Skeletal muscle tissue (tissue), 3 donors: ENCODE measurements at regions not wholly inside any gene's neighbourhood (a gene's known extent, or its start where the extent isn't known, plus 50 kb on each side); places are given as distances from the start of the nearest gene placed in this dataset.

ENCODE experiments used
- H3K27ac ChIP-seq: one replicate; pipeline ENCODE4 v1.7.0; 2013; ENCODE audit warnings: mild to moderate bottlenecking, low read depth, low read length, inconsistent platforms
- H3K27me3 ChIP-seq, 3 donors: one replicate each; pipeline ENCODE4 v1.7.0; 2013; ENCODE audit warnings: low read length in 3 of 3; ENCODE audit not compliant: control insufficient read depth in 3 of 3, insufficient read depth in 3 of 3
- H3K36me3 ChIP-seq, 3 donors: one replicate each; pipeline ENCODE4 v1.7.0; 2013; ENCODE audit warnings: low read length in 3 of 3; ENCODE audit not compliant: control insufficient read depth in 3 of 3, insufficient read depth in 3 of 3
- H3K4me1 ChIP-seq, 3 donors: one replicate each; pipeline ENCODE4 v1.7.0; 2013; ENCODE audit warnings: low read length in 3 of 3, mild to moderate bottlenecking in 3 of 3; ENCODE audit not compliant: control insufficient read depth in 3 of 3, insufficient read depth in 3 of 3
- H3K4me3 ChIP-seq, 3 donors: one replicate each; pipeline ENCODE4 v1.7.0; 2013; ENCODE audit warnings: low read length in 3 of 3
- H3K9ac ChIP-seq, 3 donors: one replicate each; pipeline ENCODE4 v1.7.0; 2013; ENCODE audit warnings: low read length in 3 of 3, mild to moderate bottlenecking in 3 of 3, moderate library complexity in 2 of 3, low read depth in 1 of 3
- H3K9me3 ChIP-seq, 3 donors: one replicate each; pipeline ENCODE4 v1.7.0; 2013; ENCODE audit warnings: low read length in 3 of 3; ENCODE audit not compliant: control insufficient read depth in 3 of 3
- donor health status: Osteomylitis.

GRCh38 chr9:88235615-88236014 lies 97.3 kb upstream of the SPATA31C2 start:
- Histone ChIP-seq H3K9me3 (peaks cover 0 to 3% (median 0%) of the 10 kb centered on the region in 3 donors), H3K36me3 (no peaks in the 10 kb centered on the region), H3K27me3 (no peaks in the 10 kb centered on the region), H3K4me3 (no peak overlapping the region), H3K9ac (no peak overlapping the region), H3K27ac (no peak overlapping the region), H3K4me1 (peaks cover 0 to 13% (median 7%) of the 10 kb centered on the region in 3 donors)

DNA sequence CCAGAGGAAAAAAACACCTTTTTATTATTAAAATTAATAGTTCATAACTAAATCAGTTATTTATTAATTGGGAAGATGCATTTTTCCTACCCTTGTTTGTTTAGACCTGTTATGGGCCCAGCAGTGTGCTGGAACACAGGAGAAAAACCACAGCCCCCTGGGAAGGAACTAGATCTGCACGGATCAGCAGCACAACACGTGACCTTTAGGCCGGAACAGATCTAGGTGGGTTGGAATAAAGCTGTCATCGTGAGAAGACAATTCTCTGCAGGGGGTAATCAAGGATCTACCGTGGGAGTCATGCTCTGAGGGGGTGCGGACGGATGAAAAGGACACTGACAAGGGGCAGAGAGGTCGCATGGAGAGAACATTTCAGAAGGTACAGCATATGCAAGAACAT lies 95.8 kb upstream of the SPATA31C2 start:
- no peak overlapping the region for H3K9ac ChIP-seq
- H3K4me3 ChIP-seq: no peak overlapping the region
- peaks cover 0 to 3% (median 0%) of the 10 kb centered on the region in 3 donors for H3K9me3 ChIP-seq
- H3K27ac ChIP-seq: no peak overlapping the region
- H3K4me1 ChIP-seq: peaks cover 0 to 13% (median 7%) of the 10 kb centered on the region in 3 donors
- no peaks in the 10 kb centered on the region for H3K36me3 ChIP-seq
- H3K27me3 ChIP-seq: no peaks in the 10 kb centered on the region

- no peak overlapping the region for H3K9ac ChIP-seq
- peaks cover 0 to 3% (median 0%) of the 10 kb centered on the region in 3 donors for H3K9me3 ChIP-seq
- peaks cover 0 to 13% (median 7%) of the 10 kb centered on the region in 3 donors for H3K4me1 ChIP-seq
- no peaks in the 10 kb centered on the region for H3K27me3 ChIP-seq
- H3K36me3 ChIP-seq: no peaks in the 10 kb centered on the region
- no peak overlapping the region for H3K27ac ChIP-seq
- no peak overlapping the region for H3K4me3 ChIP-seq
Measured at GRCh38 chr9:88233091-88233490, 94.8 kb upstream of the SPATA31C2 start.

DNA sequence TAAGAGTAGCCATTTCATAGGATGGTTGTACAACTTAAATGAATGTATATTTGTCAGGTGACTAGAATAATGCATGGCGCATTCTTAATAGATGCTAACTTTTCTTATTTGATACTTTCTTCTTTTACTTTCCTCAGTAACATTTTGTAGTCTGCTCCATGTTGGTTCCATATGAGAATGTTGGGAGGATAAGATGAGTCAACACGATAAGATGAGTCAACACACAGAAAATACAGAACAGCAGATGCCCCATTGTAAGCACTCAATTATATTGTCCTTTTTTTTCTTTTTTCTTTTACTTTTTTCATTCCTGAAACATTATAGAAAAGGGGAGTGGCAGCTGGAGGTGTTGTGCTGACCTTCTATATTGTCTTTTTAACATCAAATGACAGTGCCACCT lies 92.3 kb upstream of the SPATA31C2 start:
- no peak overlapping the region for H3K9ac ChIP-seq
- H3K36me3 ChIP-seq: no peaks in the 10 kb centered on the region

DNA sequence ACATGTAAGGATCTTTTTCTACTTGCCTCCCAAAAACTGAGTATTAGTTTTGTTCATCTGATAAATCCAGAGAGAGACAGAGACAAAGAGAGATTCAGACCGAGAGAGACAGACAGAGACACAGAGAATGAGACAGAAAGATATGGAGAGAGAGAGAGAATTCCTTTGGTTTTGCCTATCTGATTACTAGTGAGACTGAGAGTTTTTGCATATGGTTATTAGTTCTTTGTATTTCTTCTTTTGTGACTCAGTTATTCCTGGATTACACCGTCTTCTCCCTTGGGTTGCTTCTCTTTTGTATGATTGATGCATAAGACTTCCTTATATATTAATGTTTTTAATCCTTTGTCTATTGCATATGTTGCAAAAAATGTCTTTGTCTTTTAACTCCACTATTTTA lies 91.2 kb upstream of the SPATA31C2 start:
- Histone ChIP-seq H3K9me3 (peaks cover 0 to 3% (median 0%) of the 10 kb centered on the region in 3 donors), H3K27me3 (no peaks in the 10 kb centered on the region), H3K4me3 (no peak overlapping the region), H3K36me3 (no peaks in the 10 kb centered on the region), H3K4me1 (no peaks in the 10 kb centered on the region), H3K9ac (no peak overlapping the region), H3K27ac (no peak overlapping the region)

More for the DNA sequence above, 92.3 kb upstream of the SPATA31C2 start:
- H3K4me3 ChIP-seq: no peak overlapping the region
- no peaks in the 10 kb centered on the region for H3K27me3 ChIP-seq
- peaks cover 0 to 3% (median 0%) of the 10 kb centered on the region in 3 donors for H3K9me3 ChIP-seq
- H3K27ac ChIP-seq: no peak overlapping the region
- H3K4me1 ChIP-seq: no peaks in the 10 kb centered on the region

GRCh38 chr9:88224938-88225337 lies 86.7 kb upstream of the SPATA31C2 start:
- Histone ChIP-seq H3K4me1 (no peaks in the 10 kb centered on the region), H3K27ac (no peak overlapping the region), H3K36me3 (no peaks in the 10 kb centered on the region), H3K4me3 (no peak overlapping the region), H3K27me3 (no peaks in the 10 kb centered on the region), H3K9ac (no peak overlapping the region), H3K9me3 (no peaks in the 10 kb centered on the region)

DNA sequence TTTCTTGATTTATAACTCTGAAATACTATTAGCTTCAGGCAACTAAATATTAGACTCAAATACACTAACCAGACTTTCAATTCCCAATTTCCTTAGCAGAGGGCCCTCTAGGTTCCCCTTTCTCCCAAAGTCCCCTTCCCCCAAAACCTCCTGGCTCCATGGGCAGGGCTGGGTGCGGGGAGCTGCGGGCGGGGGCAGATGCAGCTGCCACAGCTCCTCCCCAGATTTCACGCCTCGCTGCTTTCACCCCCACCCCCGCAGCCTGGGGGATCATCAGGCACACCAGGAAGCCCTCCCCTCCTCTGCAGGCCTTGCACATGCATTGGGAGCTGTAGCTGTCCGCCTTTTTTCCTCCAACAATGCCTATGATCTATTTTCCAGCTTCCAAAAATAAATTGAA lies 82.8 kb upstream of the SPATA31C2 start:
- Histone ChIP-seq H3K9me3 (no peaks in the 10 kb centered on the region), H3K4me1 (no peaks in the 10 kb centered on the region), H3K27ac (no peak overlapping the region), H3K9ac (no peak overlapping the region), H3K4me3 (no peak overlapping the region), H3K36me3 (no peaks in the 10 kb centered on the region), H3K27me3 (no peaks in the 10 kb centered on the region)

DNA sequence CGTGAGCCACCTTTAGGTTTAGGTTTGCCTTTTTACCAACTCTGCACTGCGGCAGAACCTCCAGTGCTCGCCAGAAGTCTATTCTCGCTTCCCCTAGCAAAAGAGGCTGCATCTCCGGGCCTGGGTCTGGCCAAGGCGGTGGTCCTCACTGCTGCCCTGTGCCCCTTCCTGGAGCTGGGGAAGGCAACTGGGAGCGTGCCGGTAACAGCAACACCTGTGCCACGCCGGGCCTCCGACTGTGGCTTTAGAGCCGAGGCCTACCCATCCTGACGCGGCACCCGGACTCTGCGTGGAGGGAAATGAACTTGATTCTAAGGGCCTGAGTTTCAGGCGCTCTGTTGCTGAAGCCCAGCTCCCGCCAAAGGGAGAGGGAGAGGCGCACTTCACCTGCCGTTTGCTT lies 82.4 kb upstream of the SPATA31C2 start:
- H3K27ac ChIP-seq: no peak overlapping the region
- no peaks in the 10 kb centered on the region for H3K9me3 ChIP-seq
- no peak overlapping the region for H3K9ac ChIP-seq
- H3K36me3 ChIP-seq: no peaks in the 10 kb centered on the region
- H3K4me3 ChIP-seq: no peak overlapping the region
- H3K27me3 ChIP-seq: no peaks in the 10 kb centered on the region
- H3K4me1 ChIP-seq: no peaks in the 10 kb centered on the region

DNA sequence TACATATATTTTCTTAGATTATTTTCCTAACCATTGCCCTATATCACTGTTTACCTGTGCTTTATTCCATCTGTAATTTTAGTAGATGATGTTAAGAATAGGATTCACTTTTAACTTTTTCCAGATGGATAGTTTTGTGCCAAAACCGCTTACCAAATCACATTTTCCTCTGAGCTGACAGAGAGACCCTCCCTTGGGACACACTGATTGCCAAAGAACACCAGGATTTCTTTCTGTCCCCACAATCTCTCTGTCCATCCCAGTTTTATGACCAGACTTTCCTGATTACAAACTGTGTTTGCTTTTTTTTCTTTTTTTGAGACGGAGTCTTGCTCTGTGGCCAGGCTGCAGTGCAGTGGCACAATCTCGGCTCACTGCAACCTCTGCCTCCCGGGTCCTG lies 81.3 kb upstream of the SPATA31C2 start:
- Histone ChIP-seq H3K9me3 (no peaks in the 10 kb centered on the region), H3K4me1 (no peaks in the 10 kb centered on the region), H3K27ac (no peak overlapping the region), H3K27me3 (no peaks in the 10 kb centered on the region), H3K36me3 (no peaks in the 10 kb centered on the region), H3K9ac (no peak overlapping the region), H3K4me3 (no peak overlapping the region)

- no peak overlapping the region for H3K9ac ChIP-seq
- H3K9me3 ChIP-seq: no peaks in the 10 kb centered on the region
- no peak overlapping the region for H3K4me3 ChIP-seq
- H3K27ac ChIP-seq: no peak overlapping the region
- H3K4me1 ChIP-seq: no peaks in the 10 kb centered on the region
- H3K27me3 ChIP-seq: no peaks in the 10 kb centered on the region
- no peaks in the 10 kb centered on the region for H3K36me3 ChIP-seq
Measured at GRCh38 chr9:88218726-88219125, 80.5 kb upstream of the SPATA31C2 start.
